GM19438 (cell line): ENCODE measurements at regions not wholly inside any gene's neighbourhood (a gene's known extent, or its start where the extent isn't known, plus 50 kb on each side); places are given as distances from the start of the nearest gene placed in this dataset.

Source experiments
- ATAC-seq: cut with Tn5 transposase; IDR thresholded peaks from one replicate; pipeline ENCODE4 v1.9.1; 2021; ENCODE audit warnings: low read depth; ENCODE audit not compliant: unreplicated experiment

- ATAC-seq, result no peak
Observed at GRCh38 chr14:42378274-42378673, 771.6 kb downstream of the LRFN5 start.

- no peak for ATAC-seq
Observed at GRCh38 chr14:42374332-42374731, 767.7 kb downstream of the LRFN5 start.

- ATAC-seq, result no peak
Observed at GRCh38 chr14:42370056-42370455, 763.4 kb downstream of the LRFN5 start.

- no peak for ATAC-seq
Observed at GRCh38 chr14:42368234-42368633, 761.6 kb downstream of the LRFN5 start.

- ATAC-seq, result peak; percentile 81
Observed at GRCh38 chr14:42353315-42353714, 746.6 kb downstream of the LRFN5 start.

GRCh38 chr14:42335918-42336317 lies 729.2 kb downstream of the LRFN5 start:
- ATAC-seq, result no peak

- no peak for ATAC-seq
Observed at GRCh38 chr14:42334931-42335330, 728.3 kb downstream of the LRFN5 start.

- ATAC-seq, result no peak
Observed at GRCh38 chr14:42323426-42323825, 716.8 kb downstream of the LRFN5 start.

- ATAC-seq, result no peak
Observed at GRCh38 chr14:42322531-42323284, 716.0 kb downstream of the LRFN5 start.

GRCh38 chr14:42319996-42320395 lies 713.3 kb downstream of the LRFN5 start:
- no peak for ATAC-seq

GRCh38 chr14:42316693-42317092 lies 710.0 kb downstream of the LRFN5 start:
- ATAC-seq, result no peak

GRCh38 chr14:42311876-42312275 lies 705.2 kb downstream of the LRFN5 start:
- no peak for ATAC-seq

- no peak for ATAC-seq
Observed at GRCh38 chr14:42307239-42307825, 700.7 kb downstream of the LRFN5 start.

GRCh38 chr14:42299692-42300091 lies 693.0 kb downstream of the LRFN5 start:
- peak; percentile 66 for ATAC-seq

- ATAC-seq, result no peak
Observed at GRCh38 chr14:42293180-42293579, 686.5 kb downstream of the LRFN5 start.

GRCh38 chr14:42277840-42278239 lies 671.2 kb downstream of the LRFN5 start:
- ATAC-seq, result no peak

- no peak for ATAC-seq
Observed at GRCh38 chr14:42269234-42269633, 662.6 kb downstream of the LRFN5 start.

GRCh38 chr14:42248131-42248530 lies 641.5 kb downstream of the LRFN5 start:
- no peak for ATAC-seq

GRCh38 chr14:42241101-42241500 lies 634.4 kb downstream of the LRFN5 start:
- ATAC-seq, result no peak

- ATAC-seq, result no peak
Observed at GRCh38 chr14:42229976-42230375, 623.3 kb downstream of the LRFN5 start.

GRCh38 chr14:42229294-42229693 lies 622.6 kb downstream of the LRFN5 start:
- ATAC-seq, result no peak

- no peak for ATAC-seq
Observed at GRCh38 chr14:42228611-42229010, 621.9 kb downstream of the LRFN5 start.
